Mesothelial cell of epicardium (in vitro differentiated cells): ENCODE measurements at regions not wholly inside any gene's neighbourhood (a gene's known extent, or its start where the extent isn't known, plus 50 kb on each side); places are given as distances from the start of the nearest gene placed in this dataset.

Experiments
- DNase-seq, 2 experiments: peaks; one replicate each; pipeline ENCODE4 v3.0.0; 2021; ENCODE audit warnings: low spot score in 2 of 2; ENCODE audit not compliant: unreplicated experiment in 2 of 2
- H3K27ac Mint-ChIP-seq: 2 replicates; pipeline ENCODE4 v1.8.0; 2021; ENCODE audit warnings: mixed read lengths
- H3K27me3 Mint-ChIP-seq: 2 replicates; pipeline ENCODE4 v1.8.0; 2021; ENCODE audit warnings: low read depth, mixed read lengths
- H3K36me3 Mint-ChIP-seq: 2 replicates; pipeline ENCODE4 v1.8.0; 2021; ENCODE audit warnings: mixed read lengths
- H3K4me1 Mint-ChIP-seq: 2 replicates; pipeline ENCODE4 v1.8.0; 2021; ENCODE audit warnings: mixed read lengths
- H3K4me3 Mint-ChIP-seq: 2 replicates; pipeline ENCODE4 v1.8.0; 2021; ENCODE audit warnings: mild to moderate bottlenecking, moderate library complexity, mixed read lengths
- H3K9me3 Mint-ChIP-seq: 2 replicates; pipeline ENCODE4 v1.8.0; 2021; ENCODE audit warnings: mixed read lengths
- CTCF ChIP-seq: fragments of 200-600 bp; sonication (generic); IDR thresholded peaks from one replicate; pipeline ENCODE4 v1.5.0; 2021; ENCODE audit warnings: antibody characterized with exemption; ENCODE audit not compliant: unreplicated experiment

- no peaks in the 10 kb centered on the region for H3K27me3 Mint-ChIP-seq
- peaks cover 18% of the 10 kb centered on the region for H3K9me3 Mint-ChIP-seq
- H3K4me3 Mint-ChIP-seq, result no peak overlapping the region
- no peaks in the 10 kb centered on the region for H3K36me3 Mint-ChIP-seq
- no peak overlapping the region for H3K27ac Mint-ChIP-seq
- no peak for TF ChIP-seq CTCF
- DNase-seq, result no peak
- H3K4me1 Mint-ChIP-seq, result peaks cover 10% of the 10 kb centered on the region
Observed at GRCh38 chr2:78125042-78125441, 602.9 kb upstream of the LRRTM4 start.

GRCh38 chr2:78127424-78127823 lies 605.2 kb upstream of the LRRTM4 start:
- Mint-ChIP-seq H3K9me3 (peaks cover 13% of the 10 kb centered on the region), H3K36me3 (no peaks in the 10 kb centered on the region), H3K27me3 (no peaks in the 10 kb centered on the region), H3K27ac (no peak overlapping the region), H3K4me1 (peaks cover 18% of the 10 kb centered on the region), H3K4me3 (no peak overlapping the region)
- no peak for DNase-seq
- TF ChIP-seq CTCF, result no peak

GRCh38 chr2:78132391-78133370 lies 610.5 kb upstream of the LRRTM4 start:
- Mint-ChIP-seq H3K4me1 (peaks cover 10% of the 10 kb centered on the region), H3K27ac (no peak overlapping the region), H3K36me3 (no peaks in the 10 kb centered on the region), H3K4me3 (no peak overlapping the region), H3K27me3 (no peaks in the 10 kb centered on the region), H3K9me3 (no peaks in the 10 kb centered on the region)
- TF ChIP-seq CTCF, result no peak
- DNase-seq, result no peak

- Mint-ChIP-seq H3K4me3 (no peak overlapping the region), H3K4me1 (no peaks in the 10 kb centered on the region), H3K9me3 (no peaks in the 10 kb centered on the region), H3K27me3 (no peaks in the 10 kb centered on the region), H3K27ac (no peak overlapping the region), H3K36me3 (no peaks in the 10 kb centered on the region)
- TF ChIP-seq CTCF, result no peak
- no peak for DNase-seq
Observed at GRCh38 chr2:78145395-78145996, 623.3 kb upstream of the LRRTM4 start.

DNA sequence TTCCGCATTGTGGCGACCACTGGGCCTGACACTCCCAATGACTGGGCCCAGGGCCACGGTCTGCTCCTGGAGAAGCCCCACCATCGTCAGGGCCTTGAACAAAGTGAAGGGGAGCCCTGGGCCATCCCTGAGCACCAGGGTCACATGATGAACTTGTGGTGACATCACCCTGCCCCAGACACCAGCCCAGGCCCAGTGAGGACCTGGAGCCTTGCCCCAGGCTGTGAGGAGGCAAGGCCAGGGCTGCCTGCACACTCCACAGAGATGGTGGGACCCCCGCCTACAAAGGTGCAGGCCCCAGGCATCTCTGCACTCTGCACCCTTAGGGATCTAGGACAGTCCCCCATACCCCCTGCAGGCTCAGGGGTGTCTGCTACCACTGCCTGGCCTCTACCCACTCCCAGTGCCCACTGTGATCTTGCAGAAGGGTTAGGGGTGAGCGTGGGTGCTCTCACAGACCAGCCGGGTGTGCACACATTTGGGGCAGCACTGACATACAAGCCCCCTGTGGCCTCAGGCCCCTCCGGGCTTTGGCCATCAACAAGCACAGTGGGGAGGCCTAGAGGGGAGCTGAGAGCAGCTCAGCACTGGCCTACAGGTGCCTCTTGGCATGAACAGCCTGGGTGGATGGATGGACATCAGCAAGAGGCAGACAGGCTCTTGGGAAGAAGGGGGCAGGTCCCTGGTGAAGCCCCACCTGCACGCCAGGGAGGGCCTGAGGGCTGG lies 624.0 kb upstream of the LRRTM4 start:
- TF ChIP-seq CTCF, result no peak
- no peaks in the 10 kb centered on the region for H3K4me1 Mint-ChIP-seq
- DNase-seq, result no peak
- no peaks in the 10 kb centered on the region for H3K27me3 Mint-ChIP-seq
- no peaks in the 10 kb centered on the region for H3K36me3 Mint-ChIP-seq
- H3K4me3 Mint-ChIP-seq, result no peak overlapping the region
- H3K9me3 Mint-ChIP-seq, result no peaks in the 10 kb centered on the region
- H3K27ac Mint-ChIP-seq, result no peak overlapping the region
